Lung (tissue), 11 donors: ENCODE measurements at regions not wholly inside any gene's neighbourhood (a gene's known extent, or its start where the extent isn't known, plus 50 kb on each side); places are given as distances from the start of the nearest gene placed in this dataset.

Experiments used
- ATAC-seq: fragments of 200-7000 bp; cut with Tn5 transposase; one replicate; pipeline ENCODE4 v1.9.1; 2020; ENCODE audit warnings: moderate number of reproducible peaks; ENCODE audit not compliant: insufficient read depth, low FRiP score
- DNase-seq, 3 donors: peaks; one replicate each; pipeline ENCODE4 v3.0.0-alpha.2; 2013 to 2017
- H3K27ac ChIP-seq, 2 donors: one replicate each; pipeline ENCODE4 v1.5.1; 2013; ENCODE audit warnings: mild to moderate bottlenecking in 2 of 2, moderate library complexity in 2 of 2, control low read depth in 1 of 2, inconsistent platforms in 1 of 2, low read depth in 1 of 2, low read length in 1 of 2
- H3K27me3 ChIP-seq, 3 donors: one replicate each; pipeline ENCODE4 v1.5.1; 2013; ENCODE audit warnings: low read length in 2 of 3; ENCODE audit not compliant: control insufficient read depth in 3 of 3, insufficient read depth in 3 of 3
- H3K36me3 ChIP-seq, 4 donors: one replicate each; pipeline ENCODE4 v1.5.1; 2013; ENCODE audit warnings: low read length in 4 of 4, mild to moderate bottlenecking in 1 of 4, moderate library complexity in 1 of 4; ENCODE audit not compliant: control insufficient read depth in 4 of 4, insufficient read depth in 4 of 4
- H3K4me1 ChIP-seq, 5 donors: one replicate each; pipeline ENCODE4 v1.5.1; 2013; ENCODE audit warnings: low read length in 5 of 5, mild to moderate bottlenecking in 2 of 5, moderate library complexity in 1 of 5; ENCODE audit not compliant: control insufficient read depth in 5 of 5, insufficient read depth in 5 of 5
- H3K4me3 ChIP-seq: one replicate; pipeline ENCODE4 v1.5.1; 2013; ENCODE audit warnings: mild to moderate bottlenecking, control low read depth, moderate library complexity
- H3K9ac ChIP-seq, 2 donors: one replicate each; pipeline ENCODE4 v1.5.1; 2013; ENCODE audit warnings: low read length in 2 of 2, control low read depth in 1 of 2; ENCODE audit not compliant: insufficient read depth in 1 of 2
- H3K9me3 ChIP-seq, 4 donors: one replicate each; pipeline ENCODE4 v1.5.1; 2013; ENCODE audit warnings: low read length in 3 of 4, mild to moderate bottlenecking in 1 of 4, moderate library complexity in 1 of 4; ENCODE audit not compliant: control insufficient read depth in 4 of 4, insufficient read depth in 3 of 4
- WGBS, 2 donors: extraction: QIAGEN DNeasy Blood & Tissue Kit; methylation state at CpG; one replicate each; pipeline ENCODE4 v1.1.7; 2013; 5-methylcytosine and 5-hydroxymethylcytosine counted together
- TF ChIP-seq, protein P1 (sequence below): IDR thresholded peaks from 2 replicates; pipeline ENCODE4 v1.5.1; 2012; ENCODE audit warnings: mild to moderate bottlenecking; ENCODE audit errors: control extremely low read depth, extremely low read depth
- donor health status: control.
- donor health status: control.
- donor health status: Bipolar disorder and iron deficiency.
- donor health status: healthy.
- donor health status: DM: yes; HTN: yes; CAD: no.

DNA sequence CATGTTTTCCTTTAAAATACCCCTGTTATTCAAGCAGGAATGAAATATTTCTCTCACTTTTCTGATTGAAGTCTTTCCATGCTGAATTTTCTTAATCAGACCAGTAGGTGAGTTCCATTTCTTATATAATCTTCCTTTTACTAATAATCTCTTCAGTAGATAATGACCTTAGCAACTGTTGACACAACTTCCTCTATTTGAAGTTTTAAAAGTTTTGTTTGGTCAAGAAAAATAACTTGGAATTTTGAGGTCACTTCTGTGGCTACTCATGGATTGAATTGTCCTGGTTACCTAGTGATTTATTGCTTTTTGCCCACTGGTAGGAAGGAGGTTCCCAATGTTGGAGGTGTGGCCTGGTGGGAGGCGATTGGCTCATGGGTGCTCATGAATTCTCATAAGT is 70.6 kb upstream of the PAXBP1 start:
- no peak overlapping the region for H3K4me3 ChIP-seq
- WGBS, 2 donors = 96 to 100% methylated on average over 1 of the region's 1 CpG

DNA sequence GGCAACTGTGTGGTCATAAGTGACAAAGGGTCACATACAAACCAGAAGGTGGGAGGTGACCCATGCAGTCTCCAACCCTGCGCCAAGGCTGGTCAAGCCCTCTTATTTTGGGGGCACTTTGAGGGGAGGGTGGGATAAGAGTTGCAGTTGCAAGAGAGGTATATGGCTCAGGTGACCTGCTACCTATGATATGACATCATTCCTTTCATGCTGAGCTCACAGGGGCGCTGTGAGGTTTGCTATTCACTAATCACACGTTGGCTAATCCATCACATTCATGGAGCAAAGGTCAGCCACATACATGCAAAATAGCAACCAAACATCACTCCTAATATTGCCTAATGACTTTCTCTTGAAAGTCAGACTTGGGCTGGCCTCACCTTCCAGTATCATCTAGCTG is 72.0 kb upstream of the PAXBP1 start:
- ATAC-seq (no peak), DNase-seq (no peak)
- Histone ChIP-seq H3K4me1 (no peaks in the 10 kb centered on the region), H3K36me3 (no peaks in the 10 kb centered on the region), H3K4me3 (no peak overlapping the region), H3K27ac (no peak overlapping the region), H3K9me3 (peaks cover 0 to 2% (median 0%) of the 10 kb centered on the region in 4 donors), H3K9ac (no peak overlapping the region), H3K27me3 (no peaks in the 10 kb centered on the region)
- TF ChIP-seq, protein P1, sequence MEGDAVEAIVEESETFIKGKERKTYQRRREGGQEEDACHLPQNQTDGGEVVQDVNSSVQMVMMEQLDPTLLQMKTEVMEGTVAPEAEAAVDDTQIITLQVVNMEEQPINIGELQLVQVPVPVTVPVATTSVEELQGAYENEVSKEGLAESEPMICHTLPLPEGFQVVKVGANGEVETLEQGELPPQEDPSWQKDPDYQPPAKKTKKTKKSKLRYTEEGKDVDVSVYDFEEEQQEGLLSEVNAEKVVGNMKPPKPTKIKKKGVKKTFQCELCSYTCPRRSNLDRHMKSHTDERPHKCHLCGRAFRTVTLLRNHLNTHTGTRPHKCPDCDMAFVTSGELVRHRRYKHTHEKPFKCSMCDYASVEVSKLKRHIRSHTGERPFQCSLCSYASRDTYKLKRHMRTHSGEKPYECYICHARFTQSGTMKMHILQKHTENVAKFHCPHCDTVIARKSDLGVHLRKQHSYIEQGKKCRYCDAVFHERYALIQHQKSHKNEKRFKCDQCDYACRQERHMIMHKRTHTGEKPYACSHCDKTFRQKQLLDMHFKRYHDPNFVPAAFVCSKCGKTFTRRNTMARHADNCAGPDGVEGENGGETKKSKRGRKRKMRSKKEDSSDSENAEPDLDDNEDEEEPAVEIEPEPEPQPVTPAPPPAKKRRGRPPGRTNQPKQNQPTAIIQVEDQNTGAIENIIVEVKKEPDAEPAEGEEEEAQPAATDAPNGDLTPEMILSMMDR = no peak
- 76 to 85% methylated on average over 3 of the region's 3 CpGs for whole genome bisulfite sequencing, 2 donors

More for the DNA sequence above, 70.6 kb upstream of the PAXBP1 start:
- no peak for DNase-seq
- no peak overlapping the region for H3K9ac ChIP-seq
- no peaks in the 10 kb centered on the region for H3K27me3 ChIP-seq
- no peak for ATAC-seq
- no peaks in the 10 kb centered on the region for H3K36me3 ChIP-seq
- no peaks in the 10 kb centered on the region for H3K4me1 ChIP-seq
- TF ChIP-seq, protein P1 = no peak
- no peak overlapping the region for H3K27ac ChIP-seq
- peaks cover 0 to 2% (median 0%) of the 10 kb centered on the region in 4 donors for H3K9me3 ChIP-seq

DNA sequence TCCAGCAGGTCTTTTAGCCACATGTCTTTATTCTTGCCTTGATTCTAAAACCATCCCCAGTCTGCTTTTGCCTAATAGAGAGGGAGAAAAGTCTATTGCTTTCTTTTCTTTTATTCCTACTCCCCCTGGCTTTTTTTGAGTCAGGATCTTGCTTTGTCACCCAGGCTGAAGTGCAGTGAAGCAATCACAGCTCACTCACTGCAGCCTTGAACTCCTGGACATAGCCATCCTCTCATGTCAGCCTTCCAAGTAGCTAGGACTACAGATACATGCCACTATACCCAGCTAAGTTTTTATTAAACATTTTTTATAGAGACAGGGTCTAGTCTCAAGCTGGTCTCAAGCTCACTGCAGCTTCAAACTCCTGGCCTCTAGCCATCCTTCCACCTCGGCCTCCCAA is 72.5 kb upstream of the PAXBP1 start:
- WGBS, 2 donors = 71 to 91% methylated on average over 1 of the region's 1 CpG
- no peaks in the 10 kb centered on the region for H3K4me1 ChIP-seq

More for the DNA sequence above, 72.5 kb upstream of the PAXBP1 start:
- Histone ChIP-seq H3K27me3 (no peaks in the 10 kb centered on the region), H3K27ac (no peak overlapping the region), H3K36me3 (no peaks in the 10 kb centered on the region), H3K4me3 (no peak overlapping the region), H3K9me3 (peaks cover 0 to 2% (median 0%) of the 10 kb centered on the region in 4 donors), H3K9ac (no peak overlapping the region)
- DNase-seq (no peak), ATAC-seq (no peak)
- TF ChIP-seq, protein P1 = no peak
